NOMO-1 treated with DMSO at 0.1 percent for 48 hours (cell line): ENCODE measurements at regions not wholly inside any gene's neighbourhood (a gene's known extent, or its start where the extent isn't known, plus 50 kb on each side); places are given as distances from the start of the nearest gene placed in this dataset.

Experiments used
- DNase-seq: peaks from one replicate; lab custom pipeline; 2025; ENCODE audit not compliant: unreplicated experiment; lab: John Stamatoyannopoulos, UW

DNA sequence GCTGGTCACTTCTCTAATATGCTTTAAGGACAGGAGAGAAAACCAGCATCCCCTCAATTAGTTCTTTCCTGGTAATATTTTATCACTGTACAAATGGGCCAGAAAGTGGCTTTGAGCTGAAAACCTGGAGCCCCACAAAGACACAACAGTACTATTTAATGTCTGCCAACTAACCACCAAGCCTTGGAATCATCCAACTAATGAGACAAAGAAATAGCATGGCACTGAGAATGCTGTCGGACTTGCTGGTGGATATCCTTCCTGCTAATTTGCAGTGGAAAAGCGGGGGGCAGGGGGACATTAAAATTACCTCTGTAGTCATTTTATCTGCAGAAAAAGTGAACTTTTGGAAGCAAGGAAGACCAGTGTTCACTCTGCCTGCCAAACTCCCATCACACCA lies 288.5 kb downstream of the KBTBD8 start:
- DNase-seq, result no peak

DNA sequence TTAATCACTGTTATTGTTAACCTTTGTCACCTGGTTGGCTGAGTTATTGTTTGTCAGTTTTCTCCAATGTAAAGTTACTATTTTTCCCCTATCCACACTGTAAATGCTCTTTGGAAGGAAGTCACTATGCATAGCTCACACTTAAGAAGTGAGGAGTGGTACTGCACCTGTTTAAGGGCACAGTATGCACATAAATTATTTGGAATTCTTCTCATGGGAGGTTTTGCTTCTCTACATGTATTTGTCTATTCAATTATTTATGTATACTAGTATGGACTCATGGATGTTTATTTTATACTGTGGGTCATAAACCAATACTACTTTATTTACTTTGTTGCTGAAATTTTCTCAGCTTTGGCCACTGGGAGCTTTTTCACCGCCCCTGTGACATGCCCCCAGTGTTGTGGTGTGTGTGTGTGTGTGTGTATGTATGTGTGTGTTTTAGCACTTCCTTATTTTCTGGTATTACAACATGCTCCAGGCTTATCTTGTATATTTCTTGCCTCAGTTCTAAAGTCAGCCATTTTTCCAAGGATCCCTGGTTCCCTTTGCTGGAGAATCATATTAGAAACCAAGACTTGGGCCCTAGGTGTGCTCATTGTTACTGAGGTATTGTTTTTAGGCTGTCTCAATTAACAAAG lies 290.5 kb downstream of the KBTBD8 start:
- DNase-seq, result peak; percentile 46

DNA sequence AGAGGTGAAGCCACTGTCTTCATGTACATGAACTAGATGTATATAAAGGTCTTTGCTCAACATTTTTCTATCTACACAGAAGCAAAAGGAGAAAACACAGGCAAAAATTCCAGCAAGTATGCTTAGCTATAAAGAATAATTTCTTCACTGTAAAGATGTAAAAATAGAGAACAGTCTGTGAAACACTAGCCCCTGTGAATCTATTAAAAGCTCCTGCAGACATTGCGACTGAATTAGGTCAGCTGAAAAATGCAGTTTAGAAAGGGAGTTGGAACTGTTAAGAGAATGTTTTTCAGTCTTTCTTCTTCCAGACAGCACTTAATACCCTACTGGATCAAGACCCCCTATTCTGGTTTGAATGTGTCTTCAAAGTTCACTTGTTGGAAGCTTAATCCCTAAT lies 291.5 kb downstream of the KBTBD8 start:
- DNase-seq, result no peak

DNA sequence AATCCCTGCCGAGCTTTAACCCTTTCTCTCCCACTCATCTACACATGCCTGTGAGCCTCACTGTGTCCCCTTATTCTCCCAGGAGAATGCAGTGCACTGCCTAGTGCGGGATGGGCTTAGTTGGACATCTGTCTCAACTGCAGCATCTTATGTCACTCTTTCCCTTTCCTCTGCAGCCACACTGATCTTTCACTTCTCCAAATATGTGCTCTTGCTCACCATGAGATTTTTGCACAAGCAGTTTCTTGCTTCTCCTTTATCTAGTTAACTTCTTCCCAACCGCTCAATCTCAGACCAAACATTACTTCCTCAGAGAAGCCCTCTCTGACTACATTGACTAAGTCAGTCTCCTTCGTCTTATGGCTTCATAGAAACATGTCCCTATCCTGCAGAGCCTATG lies 292.3 kb downstream of the KBTBD8 start:
- DNase-seq, result peak; percentile 98

DNA sequence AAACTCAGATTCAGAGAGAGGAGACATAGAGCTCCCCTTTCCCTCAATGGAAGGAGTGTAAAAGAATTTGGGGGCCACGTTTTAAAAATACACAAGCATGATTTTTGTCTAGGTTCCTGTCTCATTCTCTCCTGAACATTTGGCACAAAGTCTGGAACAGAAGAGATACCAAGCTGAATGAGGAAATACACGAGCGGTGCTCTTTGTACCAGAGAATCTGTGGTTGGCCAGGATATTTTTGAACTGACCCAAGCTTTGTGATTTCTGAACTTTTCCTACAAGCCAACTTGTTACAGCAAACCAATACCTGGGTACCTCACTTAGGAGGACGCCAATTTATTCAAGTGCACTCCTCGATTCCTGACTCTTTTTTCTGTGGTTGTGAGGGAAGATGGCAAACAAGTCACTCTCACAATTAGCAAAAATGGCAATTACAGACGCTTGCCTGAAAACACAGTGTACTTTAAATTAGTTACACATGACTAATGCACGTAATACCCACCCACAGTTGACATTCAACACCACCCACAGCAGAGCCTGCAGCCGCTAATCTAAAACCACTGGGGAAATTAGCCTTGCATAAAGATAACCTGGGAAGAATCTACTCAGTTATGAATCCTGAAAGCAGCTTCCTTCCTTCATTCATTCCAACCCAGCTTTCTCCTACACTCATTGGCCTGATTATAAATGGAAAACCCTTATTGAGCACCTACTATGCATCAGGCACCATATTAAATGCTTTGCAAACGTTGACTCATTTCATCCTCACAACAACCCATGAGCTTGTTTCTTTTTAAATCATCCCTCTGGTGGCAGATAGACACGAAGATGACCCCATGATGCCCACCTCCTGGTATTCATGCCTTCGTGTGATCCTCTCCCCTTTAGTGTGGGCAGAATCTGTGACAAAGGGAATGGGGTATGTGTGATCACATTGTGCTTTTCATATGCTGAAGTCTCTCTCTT lies 293.5 kb downstream of the KBTBD8 start:
- no peak for DNase-seq

DNA sequence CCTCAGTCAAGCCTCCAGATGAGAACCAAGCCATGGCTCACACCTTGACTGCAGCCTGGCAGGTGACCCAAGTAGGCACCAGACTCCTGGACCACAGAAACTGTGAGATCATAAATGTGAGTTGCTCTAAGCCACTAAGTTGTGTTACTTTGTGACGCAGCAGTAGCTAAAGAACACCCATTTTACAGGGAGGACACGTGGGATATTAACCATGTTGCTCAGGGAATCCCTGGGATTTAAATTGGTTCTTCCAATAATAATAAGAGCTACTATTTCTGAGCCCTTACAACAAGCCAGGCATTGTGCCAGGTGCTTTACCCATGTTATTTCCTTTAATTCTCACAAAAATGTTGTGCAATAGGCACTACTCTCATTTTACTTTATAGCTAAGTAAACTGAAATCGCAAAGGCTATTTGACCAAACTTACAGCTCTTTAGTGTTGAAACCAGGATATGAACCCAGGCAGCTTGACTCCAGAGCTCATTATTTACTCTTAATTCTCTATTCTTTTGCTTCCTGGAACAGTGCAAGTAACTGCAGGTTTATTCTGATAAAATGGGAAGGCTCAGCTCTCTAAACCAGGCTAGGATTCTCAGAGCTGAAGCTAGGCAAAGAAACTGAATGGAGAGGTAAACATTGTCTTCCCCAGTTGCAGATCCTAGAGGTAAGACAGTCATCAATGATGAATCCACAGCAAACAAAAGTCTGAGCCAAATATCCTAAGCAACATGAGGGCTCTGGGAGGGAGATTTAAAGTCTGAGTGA lies 294.4 kb downstream of the KBTBD8 start:
- peak; percentile 38 for DNase-seq

DNA sequence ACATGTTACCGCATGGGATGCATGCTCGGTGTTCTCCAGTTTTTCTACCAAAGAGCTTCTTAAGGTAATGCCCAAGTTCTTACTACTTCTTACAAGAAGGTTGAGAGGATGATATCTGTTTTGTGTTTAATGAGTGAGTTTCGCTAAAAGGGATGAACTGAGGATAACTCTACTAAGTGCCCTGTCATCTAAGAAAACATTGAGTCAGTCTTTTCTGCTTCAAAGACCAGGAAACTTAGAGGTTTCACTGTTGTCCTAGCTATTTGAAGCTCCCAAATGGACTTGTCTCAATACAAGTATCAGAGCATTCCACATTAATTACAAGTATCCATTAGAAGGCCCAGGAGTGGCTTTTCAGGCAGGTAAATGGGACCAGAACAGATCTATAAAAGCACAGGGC lies 296.2 kb downstream of the KBTBD8 start:
- DNase-seq, result no peak

DNA sequence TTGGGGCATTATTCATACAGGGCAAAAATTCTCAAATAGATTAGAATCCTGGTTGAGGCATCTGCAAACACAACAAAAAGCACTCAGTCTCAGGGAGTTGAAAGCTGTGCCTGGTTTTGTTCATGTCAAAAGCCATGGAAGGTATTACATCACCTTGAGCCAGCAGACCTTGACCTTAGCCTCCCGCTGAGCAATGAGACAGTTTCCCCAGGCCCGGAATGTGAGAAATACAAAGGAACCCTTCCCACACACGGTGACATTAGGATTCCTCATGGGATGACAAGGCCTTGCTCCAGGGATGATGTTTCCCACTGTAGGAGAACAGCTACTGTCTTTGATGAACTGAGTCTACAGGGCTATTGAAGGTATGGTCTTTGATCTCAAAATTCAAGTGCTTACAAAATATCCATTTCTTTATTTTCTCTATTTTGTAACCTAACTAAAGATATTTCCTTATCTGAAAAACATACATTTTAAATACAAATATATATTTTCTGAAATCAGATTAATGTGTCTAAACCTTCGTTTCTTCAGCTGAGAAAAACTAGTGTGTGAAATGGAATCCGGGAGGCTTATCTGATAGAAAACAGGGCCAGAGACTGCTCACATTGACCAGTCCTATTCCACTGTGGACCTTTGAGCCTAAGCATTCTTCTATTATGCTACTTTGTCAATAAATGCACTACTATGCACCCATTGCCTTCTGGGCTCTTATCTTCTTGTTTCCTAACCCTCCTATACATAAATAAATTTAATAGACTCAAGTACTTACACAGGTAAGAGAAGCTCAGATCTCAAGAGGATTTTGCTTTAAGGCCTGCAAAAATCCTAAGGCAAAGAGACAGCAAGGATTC lies 298.2 kb downstream of the KBTBD8 start:
- DNase-seq, result no peak

DNA sequence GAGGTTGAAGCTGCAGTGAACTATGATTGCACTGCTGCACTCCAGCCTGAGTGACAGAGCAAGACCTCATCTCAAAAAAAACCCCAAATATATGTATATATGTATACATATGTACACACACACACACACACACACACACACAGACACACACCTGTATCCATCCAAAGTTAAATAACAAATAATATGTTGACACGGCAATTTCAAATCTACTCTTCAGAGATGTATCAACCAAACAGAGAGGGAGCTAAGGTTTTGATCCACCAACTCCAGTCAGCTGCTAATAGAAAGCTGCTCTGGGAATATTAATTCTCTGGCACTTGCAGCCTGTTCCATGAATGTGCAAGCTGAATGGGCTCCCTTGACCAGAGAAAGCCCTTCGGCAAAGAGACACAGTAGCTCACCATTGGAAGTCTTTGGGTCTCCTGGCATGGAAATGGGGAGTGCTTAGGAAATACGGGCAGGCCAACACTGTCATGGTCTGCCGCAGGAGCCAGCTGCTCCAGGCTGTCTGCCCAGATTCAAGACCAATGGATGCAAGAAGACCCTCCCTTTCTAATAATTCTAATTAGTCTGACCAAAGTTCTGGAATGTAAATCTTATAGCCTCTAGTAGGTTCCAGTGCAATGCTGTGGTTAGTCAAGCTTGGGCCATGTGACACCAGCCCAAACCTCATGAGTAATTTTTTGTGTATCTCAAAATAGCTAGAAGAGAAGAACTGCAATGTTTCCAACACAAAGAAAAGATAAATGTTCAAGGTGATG lies 299.8 kb downstream of the KBTBD8 start:
- no peak for DNase-seq

DNA sequence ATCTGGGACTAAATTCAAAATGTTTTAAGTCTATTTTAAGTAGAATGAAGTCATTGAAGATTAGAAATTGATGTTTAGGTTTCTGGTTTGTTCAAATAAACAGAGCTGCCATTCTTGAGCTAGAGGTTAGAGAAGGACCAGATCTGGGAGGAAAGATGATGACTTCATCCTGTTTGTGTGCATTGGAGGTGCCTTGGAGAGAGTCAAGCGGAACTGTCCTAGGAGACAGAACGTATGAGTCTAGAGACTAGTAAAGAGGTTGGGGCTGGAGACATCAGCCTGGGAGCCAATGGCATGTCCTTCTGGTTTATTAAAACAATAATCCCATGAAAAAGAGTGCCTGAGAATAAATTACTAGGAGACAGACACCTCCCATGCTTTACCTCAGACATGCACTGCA lies 303.4 kb downstream of the KBTBD8 start:
- no peak for DNase-seq

DNA sequence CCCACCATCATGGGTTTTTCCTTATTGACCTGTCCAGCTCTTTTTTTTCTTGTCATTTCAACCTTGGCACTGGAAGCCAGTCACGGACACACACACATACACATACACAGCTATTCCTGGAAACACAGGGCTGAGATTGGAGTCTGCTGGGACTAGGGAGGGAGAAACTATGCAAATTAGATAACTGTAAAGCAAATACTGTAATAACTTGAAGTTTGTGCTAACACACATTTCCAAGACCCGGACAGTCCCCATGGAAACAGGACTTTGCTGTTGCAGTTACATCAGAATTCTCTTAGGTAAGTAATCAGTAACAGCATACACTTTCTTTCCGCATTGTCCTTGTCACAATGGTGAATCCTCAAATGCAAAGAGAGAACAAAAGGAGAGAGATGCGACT lies 304.4 kb downstream of the KBTBD8 start:
- DNase-seq, result no peak

DNA sequence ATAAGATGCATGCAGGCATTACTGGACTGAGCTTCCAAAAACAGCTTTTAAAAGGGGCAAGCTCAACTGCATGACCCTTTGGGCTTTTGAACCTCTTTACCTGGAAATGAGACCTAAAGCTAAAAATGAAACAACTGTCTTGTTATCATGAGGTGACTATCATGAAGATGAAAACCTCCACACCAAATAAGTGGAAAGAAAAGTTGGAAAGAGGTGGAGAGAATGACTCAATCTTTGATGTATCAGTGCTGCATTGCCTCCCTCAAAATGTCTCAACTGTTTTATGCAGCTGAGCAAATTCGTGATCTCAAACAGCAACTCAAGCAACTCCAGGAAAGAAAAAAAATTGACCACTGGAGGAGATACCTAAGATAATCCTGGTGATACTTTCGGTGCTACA lies 307.1 kb downstream of the KBTBD8 start:
- DNase-seq, result no peak

DNA sequence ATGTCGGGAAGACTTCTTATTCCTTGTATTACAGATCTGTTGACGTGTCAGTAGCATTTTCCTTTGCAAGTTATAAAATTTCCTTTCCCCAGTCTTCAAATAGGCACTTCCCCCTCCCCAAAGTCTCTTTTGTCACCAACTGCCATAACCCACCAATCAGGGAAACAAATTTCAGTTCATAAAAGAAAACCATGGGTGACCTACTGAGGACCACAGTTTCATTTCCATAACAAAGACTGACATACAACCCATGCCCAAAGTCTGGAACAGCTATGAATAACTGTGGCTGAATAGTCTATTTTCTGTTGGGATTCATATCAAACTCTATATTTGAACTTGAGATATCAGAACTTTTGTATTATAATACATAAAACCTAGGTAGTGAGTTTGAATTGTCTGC lies 307.8 kb downstream of the KBTBD8 start:
- no peak for DNase-seq

DNA sequence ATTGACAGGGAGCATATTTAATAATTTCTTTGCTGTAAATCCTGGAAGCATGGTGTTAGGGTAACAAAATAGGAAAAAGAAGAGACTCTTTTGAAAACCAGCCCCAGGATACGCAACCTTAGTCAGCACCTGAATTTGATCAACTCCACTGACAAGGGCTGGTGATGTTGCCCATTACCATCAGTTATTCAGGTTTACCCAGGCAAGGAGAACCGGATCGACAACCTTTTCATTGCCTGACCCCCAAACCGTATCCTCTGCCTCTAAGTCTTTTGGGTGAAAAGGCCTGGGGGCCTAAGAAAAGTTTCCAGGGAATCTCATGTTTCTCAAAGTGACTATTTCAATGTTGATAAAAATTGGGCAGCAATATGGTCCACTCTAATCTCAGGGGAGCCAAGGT lies 313.3 kb downstream of the KBTBD8 start:
- no peak for DNase-seq

DNA sequence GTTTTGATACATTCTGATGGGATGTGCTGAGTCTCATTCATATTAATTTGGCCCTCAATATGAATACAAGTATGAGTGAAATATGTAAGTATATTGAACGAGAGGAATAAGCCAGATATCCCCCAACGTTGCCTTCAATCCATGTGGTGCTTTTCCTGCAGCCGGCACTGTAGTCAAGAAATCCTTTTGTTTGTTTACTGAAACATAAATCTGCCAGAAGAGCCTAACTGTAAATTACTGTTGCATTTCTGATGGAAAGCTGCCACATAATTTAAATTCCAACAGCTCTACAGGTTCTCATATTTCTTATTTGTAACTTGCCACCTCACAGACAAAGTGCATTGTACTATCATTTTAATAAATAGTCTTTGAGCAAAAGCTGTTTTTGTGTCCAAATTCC lies 314.0 kb downstream of the KBTBD8 start:
- no peak for DNase-seq

DNA sequence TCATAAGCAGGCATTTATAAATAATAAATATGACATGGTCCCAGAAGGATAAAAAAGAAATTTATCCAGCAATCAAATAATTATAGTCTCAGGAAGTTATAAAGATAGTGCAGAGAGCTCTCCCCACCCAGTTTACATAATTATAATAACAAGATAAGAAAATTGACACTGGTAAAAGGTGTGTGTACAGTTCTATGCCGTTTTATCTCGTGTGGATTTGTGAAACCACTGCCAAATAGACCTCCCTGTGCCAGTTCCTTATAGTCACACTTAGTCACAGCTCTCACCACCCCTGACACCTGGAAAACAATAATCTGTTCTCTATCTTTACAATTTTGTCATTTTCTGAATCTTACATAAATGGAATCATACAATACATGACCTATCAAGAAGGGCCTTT lies 320.1 kb downstream of the KBTBD8 start:
- no peak for DNase-seq

DNA sequence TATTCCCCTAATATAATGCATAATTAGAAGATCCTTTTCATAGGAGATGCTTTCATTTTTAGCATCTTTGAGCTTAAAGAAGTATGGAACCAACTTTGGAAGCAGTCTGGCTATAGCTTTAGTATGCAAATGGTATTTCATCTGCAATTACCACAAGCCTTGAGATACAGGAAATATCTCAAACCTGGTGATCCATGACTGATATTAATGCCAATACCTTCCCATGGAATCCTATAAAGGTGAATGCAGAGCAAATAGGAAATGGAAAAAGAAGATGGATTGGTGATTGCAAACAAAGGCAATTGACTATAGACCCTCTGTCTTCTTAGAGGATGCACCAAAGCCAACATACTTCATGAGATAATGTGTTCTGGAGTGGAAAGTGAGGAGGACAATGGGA lies 326.4 kb downstream of the KBTBD8 start:
- DNase-seq, result no peak
